HG03521 (cell line): ENCODE measurements at regions not wholly inside any gene's neighbourhood (a gene's known extent, or its start where the extent isn't known, plus 50 kb on each side); places are given as distances from the start of the nearest gene placed in this dataset.

ENCODE experiments used
- ATAC-seq: cut with Tn5 transposase; IDR thresholded peaks from one replicate; pipeline ENCODE4 v1.9.1; 2021; ENCODE audit warnings: mild to moderate bottlenecking, moderate library complexity; ENCODE audit not compliant: unreplicated experiment

GRCh38 chr1:3954170-3955169, 54.4 kb upstream of the C1orf174 start:
- ATAC-seq: no peak

GRCh38 chr1:3955196-3955772, 55.2 kb upstream of the C1orf174 start:
- no peak for ATAC-seq

GRCh38 chr1:3956527-3957170, 56.6 kb upstream of the C1orf174 start:
- ATAC-seq: no peak

- no peak for ATAC-seq
Measured at GRCh38 chr1:3959361-3959760, 59.3 kb upstream of the C1orf174 start.

GRCh38 chr1:3963554-3963953, 63.5 kb upstream of the C1orf174 start:
- ATAC-seq: no peak

- ATAC-seq: no peak
Measured at GRCh38 chr1:3965693-3966092, 65.6 kb upstream of the C1orf174 start.

- no peak for ATAC-seq
Measured at GRCh38 chr1:3968851-3969250, 68.8 kb upstream of the C1orf174 start.

- ATAC-seq: no peak
Measured at GRCh38 chr1:3971981-3972380, 71.9 kb upstream of the C1orf174 start.

GRCh38 chr1:3975903-3976630, 76.0 kb upstream of the C1orf174 start:
- ATAC-seq: no peak

GRCh38 chr1:3976821-3977220, 76.7 kb upstream of the C1orf174 start:
- no peak for ATAC-seq

- no peak for ATAC-seq
Measured at GRCh38 chr1:3978196-3978989, 78.3 kb upstream of the C1orf174 start.

- ATAC-seq: no peak
Measured at GRCh38 chr1:3978990-3979325, 78.9 kb upstream of the C1orf174 start.

GRCh38 chr1:3981261-3981660, 81.2 kb upstream of the C1orf174 start:
- no peak for ATAC-seq

- ATAC-seq: no peak
Measured at GRCh38 chr1:3981746-3982505, 81.9 kb upstream of the C1orf174 start.

- ATAC-seq: no peak
Measured at GRCh38 chr1:3983181-3983580, 83.1 kb upstream of the C1orf174 start.

GRCh38 chr1:3984586-3984985, 84.5 kb upstream of the C1orf174 start:
- ATAC-seq: no peak

- ATAC-seq: no peak
Measured at GRCh38 chr1:3986686-3987218, 86.7 kb upstream of the C1orf174 start.

- ATAC-seq: no peak
Measured at GRCh38 chr1:3987669-3988235, 87.7 kb upstream of the C1orf174 start.

- no peak for ATAC-seq
Measured at GRCh38 chr1:3988431-3988830, 88.4 kb upstream of the C1orf174 start.
